Bronchial epithelial cell (primary cell): ENCODE measurements at regions not wholly inside any gene's neighbourhood (a gene's known extent, or its start where the extent isn't known, plus 50 kb on each side); places are given as distances from the start of the nearest gene placed in this dataset.

Experiments
- DNase-seq: peaks from one replicate; pipeline ENCODE4 v3.0.0-alpha.2; 2010; ENCODE audit warnings: low read depth
- FAIRE-seq: peaks from 2 replicates; lab custom pipeline; 2011; peaks lifted over from hg19 to GRCh38; lab: Jason Lieb, UNC
- H3K27me3 ChIP-seq: 2 replicates; pipeline ENCODE4 v1.5.1; 2011; ENCODE audit warnings: low read length; ENCODE audit not compliant: control insufficient read depth, insufficient read depth
- H3K36me3 ChIP-seq: 2 replicates; pipeline ENCODE4 v1.5.1; 2011; ENCODE audit warnings: low read length; ENCODE audit not compliant: control insufficient read depth, insufficient read depth
- H3K4me3 ChIP-seq: 2 replicates; pipeline ENCODE4 v1.5.1; 2011; ENCODE audit warnings: mild to moderate bottlenecking, low read depth, low read length, control low read depth
- CTCF ChIP-seq: IDR thresholded peaks from 2 replicates; pipeline ENCODE4 v1.5.1; 2011; ENCODE audit warnings: mild to moderate bottlenecking, moderate library complexity, low read length, control low read depth, inconsistent platforms; ENCODE audit not compliant: insufficient read depth, severe bottlenecking

DNA sequence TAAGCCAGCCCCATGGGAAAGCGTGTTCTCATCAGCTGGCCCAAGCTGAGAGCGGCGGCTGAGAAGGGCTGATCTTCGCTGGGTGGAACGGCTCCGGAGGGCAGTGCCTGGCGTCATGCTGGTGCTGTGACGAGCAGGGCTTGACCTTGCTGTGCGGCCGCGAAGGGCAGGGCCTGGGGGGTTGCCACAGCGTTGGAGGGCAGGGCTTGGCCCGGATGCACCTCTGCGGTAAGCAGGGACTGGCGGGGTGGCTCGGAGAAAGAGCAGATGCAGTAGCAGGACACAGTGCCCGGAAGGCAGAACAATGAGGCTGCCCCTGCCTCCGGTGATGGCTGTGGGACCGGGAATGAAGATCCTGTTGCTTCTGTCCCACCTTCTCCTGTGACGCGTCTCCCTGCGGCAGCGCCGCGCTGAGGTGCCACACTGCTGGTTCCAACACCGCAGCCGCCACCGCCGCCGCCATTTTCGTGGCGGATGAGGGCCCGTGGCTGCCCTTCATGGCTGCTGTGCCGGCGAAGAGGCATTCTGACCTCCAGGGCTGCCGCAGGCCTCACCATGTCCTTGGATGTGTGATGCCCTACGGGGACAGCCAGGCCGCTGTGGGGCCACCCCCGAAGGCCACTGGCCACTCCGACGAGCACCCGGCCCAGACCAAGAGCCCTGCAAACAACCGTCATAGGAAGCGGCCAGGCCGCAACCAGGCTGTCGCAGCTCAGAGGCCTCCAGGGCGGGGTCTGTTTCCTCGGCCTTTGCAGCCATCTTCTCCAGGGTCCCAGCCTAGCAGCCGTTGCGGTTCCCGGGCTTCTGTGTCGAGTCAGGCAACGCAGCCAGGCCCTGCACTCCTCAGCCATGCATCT, 890.5 kb upstream of the CTNND2 start:
- Histone ChIP-seq H3K4me3 (no peak overlapping the region), H3K27me3 (no peaks in the 10 kb centered on the region), H3K36me3 (no peaks in the 10 kb centered on the region)
- TF ChIP-seq CTCF: no peak
- FAIRE-seq (no peak), DNase-seq (no peak)

GRCh38 chr5:12793373-12793772, 889.1 kb upstream of the CTNND2 start:
- H3K27me3 ChIP-seq: no peaks in the 10 kb centered on the region
- DNase-seq (no peak), FAIRE-seq (no peak)
- H3K36me3 ChIP-seq: no peaks in the 10 kb centered on the region
- no peak for TF ChIP-seq CTCF
- no peak overlapping the region for H3K4me3 ChIP-seq

DNA sequence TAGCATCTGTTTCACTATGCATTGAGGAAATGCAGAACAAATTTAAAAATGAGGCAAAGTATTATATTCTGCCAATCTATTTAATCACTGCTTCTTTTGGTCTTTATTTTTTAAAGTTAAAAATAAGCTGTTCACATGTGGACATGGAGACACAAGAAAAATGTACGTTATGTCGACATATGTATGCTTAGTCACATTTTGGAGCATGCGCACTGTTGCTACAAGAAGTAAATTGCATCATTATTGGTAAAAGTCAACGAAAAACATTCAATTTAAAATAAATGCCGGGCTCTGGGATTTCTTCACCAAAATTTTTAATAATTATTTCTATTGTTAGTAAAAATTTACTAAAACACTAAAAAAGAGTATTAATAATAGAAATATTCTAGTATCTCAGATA, 876.3 kb upstream of the CTNND2 start:
- no peak for TF ChIP-seq CTCF
- Histone ChIP-seq H3K36me3 (no peaks in the 10 kb centered on the region), H3K27me3 (no peaks in the 10 kb centered on the region), H3K4me3 (no peak overlapping the region)
- DNase-seq (no peak), FAIRE-seq (no peak)

DNA sequence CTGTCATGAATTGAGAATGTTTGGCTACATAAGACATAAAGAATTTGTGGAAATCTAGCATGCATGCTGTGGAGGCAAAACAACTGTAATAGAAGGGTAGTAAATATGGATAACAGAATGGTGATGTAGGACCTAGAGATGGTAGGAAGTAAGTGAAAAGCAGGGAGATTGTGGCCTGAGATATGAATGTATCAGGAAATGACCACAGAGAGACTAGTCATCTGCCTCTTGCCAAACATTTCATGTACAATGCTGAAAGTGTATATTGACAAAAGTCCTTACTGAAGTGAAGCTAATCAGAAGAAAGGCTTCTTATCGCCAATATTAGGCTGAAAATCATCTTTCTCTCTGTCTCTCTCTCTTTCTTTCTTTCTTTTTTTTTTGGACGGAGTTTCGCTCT, 873.1 kb upstream of the CTNND2 start:
- no peak for DNase-seq
- FAIRE-seq: no peak
- H3K27me3 ChIP-seq: no peaks in the 10 kb centered on the region
- no peaks in the 10 kb centered on the region for H3K36me3 ChIP-seq
- TF ChIP-seq CTCF: no peak
- H3K4me3 ChIP-seq: no peak overlapping the region

DNA sequence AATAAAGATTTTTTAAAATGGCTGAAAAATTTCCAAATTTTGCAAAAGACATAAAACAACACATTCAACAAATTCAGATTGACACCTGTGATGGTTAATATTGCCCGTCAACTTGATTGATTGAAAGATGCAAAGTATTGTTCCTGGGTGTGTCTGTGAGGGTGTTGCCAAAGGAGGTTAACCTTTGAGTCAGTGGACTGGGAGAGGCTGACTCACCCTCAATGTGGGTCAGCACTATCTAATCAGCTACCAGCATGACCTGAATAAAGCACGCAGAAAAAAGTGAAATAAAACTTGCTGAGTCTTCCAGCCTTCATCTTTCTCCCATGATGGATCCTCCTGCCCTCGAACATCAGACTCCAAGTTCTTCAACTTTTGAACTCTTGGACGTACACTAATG, 868.0 kb upstream of the CTNND2 start:
- DNase-seq (no peak), FAIRE-seq (peak; percentile 62)
- H3K27me3 ChIP-seq: no peaks in the 10 kb centered on the region
- no peak for TF ChIP-seq CTCF
- no peak overlapping the region for H3K4me3 ChIP-seq
- H3K36me3 ChIP-seq: no peaks in the 10 kb centered on the region

DNA sequence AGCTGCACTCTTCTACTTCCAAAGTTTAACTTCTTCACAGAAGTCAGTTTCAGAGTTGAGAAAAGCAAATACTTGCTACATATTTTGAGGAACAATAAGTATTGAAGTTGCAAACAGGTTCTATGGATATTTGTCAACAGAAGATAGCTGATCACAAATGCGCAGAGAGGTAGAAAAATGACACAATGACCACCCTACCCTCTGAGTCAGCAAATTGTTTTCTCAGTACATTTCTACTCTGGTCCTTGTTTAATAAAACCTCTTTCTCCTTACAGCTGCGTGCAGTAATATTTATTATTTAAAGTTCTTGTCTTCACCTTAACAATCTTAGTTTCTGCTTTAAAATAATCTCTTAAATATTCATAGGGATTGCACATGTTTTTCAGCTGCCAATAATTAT, 855.1 kb upstream of the CTNND2 start:
- Histone ChIP-seq H3K4me3 (no peak overlapping the region), H3K36me3 (no peaks in the 10 kb centered on the region), H3K27me3 (no peaks in the 10 kb centered on the region)
- TF ChIP-seq CTCF: no peak
- no peak for FAIRE-seq
- no peak for DNase-seq
